ENCODE measurements at regions not wholly inside any gene's neighbourhood (a gene's known extent, or its start where the extent isn't known, plus 50 kb on each side); places are given as distances from the start of the nearest gene placed in this dataset.

GRCh38 chr2:240250985-240251847 is 110.8 kb upstream of the OTOS start:
- ATAC-seq = peak; percentile 88 to 91 (median 90)
- intact Hi-C loops (cut with DNase I) = loop anchor here in 2 of 10 donors (1.0 kb wide), 2 partner anchors 14 to 15 kb away; no protein-coding TSS in a partner anchor
- peak overlapping the region in 8 of 12 donors; percentile 11 to 42 (median 22) for H3K4me3 ChIP-seq
- no peaks in the 10 kb centered on the region for H3K9me3 ChIP-seq
- DNase-seq = peak; percentile 88 to 97 (median 92)
- WGBS, 4 donors = 23 to 39% (median 28%) methylated on average over 16 to 32 of the region's 32 CpGs
- peaks cover 6 to 52% (median 24%) of the 10 kb centered on the region in 12 donors for H3K4me1 ChIP-seq
- peak overlapping the region; percentile 72 to 97 (median 87) for H3K27ac ChIP-seq
- no peaks in the 10 kb centered on the region for H3K27me3 ChIP-seq
- TF ChIP-seq CTCF (IDR thresholded peaks at IDR 0.05) (no peak), POLR2A (IDR thresholded peaks at IDR 0.05) (no peak)
- no peaks in the 10 kb centered on the region for H3K36me3 ChIP-seq

- no peak for DNase-seq
- Histone ChIP-seq H3K9me3 (no peaks in the 10 kb centered on the region), H3K27ac (peak overlapping the region; percentile 72 to 97 (median 87)), H3K27me3 (no peaks in the 10 kb centered on the region), H3K4me3 (peak overlapping the region in 2 of 12 donors; percentile 27 to 42), H3K36me3 (no peaks in the 10 kb centered on the region), H3K4me1 (peaks cover 6 to 52% (median 24%) of the 10 kb centered on the region in 12 donors)
- TF ChIP-seq CTCF (IDR thresholded peaks at IDR 0.05) (no peak), POLR2A (IDR thresholded peaks at IDR 0.05) (no peak)
- WGBS, 4 donors = 44 to 53% (median 51%) methylated on average over 6 of the region's 6 CpGs
- intact Hi-C loops (cut with DNase I) = loop anchor here in 2 of 10 donors (1.0 kb wide), 2 partner anchors 15 to 16 kb away; no protein-coding TSS in a partner anchor
- no peak for ATAC-seq
Measured at GRCh38 chr2:240251848-240252190, 111.4 kb upstream of the OTOS start.

- Histone ChIP-seq H3K27me3 (no peaks in the 10 kb centered on the region), H3K27ac (peak overlapping the region; percentile 72 to 97 (median 87)), H3K4me3 (no peak overlapping the region), H3K4me1 (peaks cover 6 to 52% (median 24%) of the 10 kb centered on the region in 12 donors), H3K9me3 (no peaks in the 10 kb centered on the region), H3K36me3 (no peaks in the 10 kb centered on the region)
- DNase-seq = peak in 1 of 5 donors; percentile 38
- TF ChIP-seq POLR2A (IDR thresholded peaks at IDR 0.05) = no peak
- no peak for TF ChIP-seq CTCF (IDR thresholded peaks at IDR 0.05)
- 81 to 87% (median 84%) methylated on average over 14 to 20 of the region's 20 CpGs for WGBS, 4 donors
- no peak for ATAC-seq
- intact Hi-C loops (cut with DNase I) = no loop called here
Measured at GRCh38 chr2:240252191-240252871, 111.9 kb upstream of the OTOS start.

Data from heart left ventricle (tissue), 16 donors.